Body of pancreas (tissue), 4 donors: ENCODE measurements at regions not wholly inside any gene's neighbourhood (a gene's known extent, or its start where the extent isn't known, plus 50 kb on each side); places are given as distances from the start of the nearest gene placed in this dataset.

Source experiments
- ATAC-seq: fragments of 150-250 bp; one replicate; pipeline ENCODE4 v1.9.1; 2016
- DNase-seq, 4 donors: peaks; one replicate each; pipeline ENCODE4 v3.0.0-alpha.2; 2019
- H3K27ac ChIP-seq, 4 donors: fragments of 200-600 bp; sonication (generic); 1 replicate in 3 of 4; 2 replicates in 1 of 4; pipeline versions ENCODE4 v1.5.1 to v1.6.1; 2016 to 2019; ENCODE audit warnings: mild to moderate bottlenecking in 1 of 4, mixed read lengths in 1 of 4, moderate library complexity in 1 of 4
- H3K27me3 ChIP-seq, 2 donors: fragments of 200-600 bp; sonication (generic); one replicate each; pipeline ENCODE4 v1.6.0; 2016; ENCODE audit warnings: mild to moderate bottlenecking in 1 of 2
- H3K36me3 ChIP-seq, 2 donors: fragments of 200-600 bp; sonication (generic); replicated peaks in 1 of 2; 2 replicates each; pipeline ENCODE4 v1.5.1; 2016; ENCODE audit warnings: low read depth in 2 of 2; ENCODE audit not compliant: insufficient read depth in 1 of 2
- H3K4me1 ChIP-seq: fragments of 200-600 bp; sonication (generic); one replicate; pipeline ENCODE4 v1.6.0; 2016
- H3K4me3 ChIP-seq, 2 donors: fragments of 200-600 bp; sonication (generic); 1 replicate in 1 of 2; 2 replicates in 1 of 2; pipeline ENCODE4 v1.5.1; 2016 to 2019
- H3K9me3 ChIP-seq, 3 donors: fragments of 200-600 bp; sonication (generic); 1 replicate in 2 of 3; 2 replicates in 1 of 3; pipeline ENCODE4 v1.5.1; 2016
- CTCF ChIP-seq, 7 experiments: fragments of 450-650 bp in 4 of 7; fragments of 200-600 bp in 3 of 7; sonication (generic) in 3 of 7; IDR thresholded peaks; one replicate each; pipeline ENCODE4 v1.5.1; 2016 to 2019; ENCODE audit warnings: antibody characterized with exemption in 7 of 7
- POLR2A ChIP-seq, 3 donors: fragments of 450-650 bp; IDR thresholded peaks; one replicate each; pipeline ENCODE4 v1.6.1; 2016; ENCODE audit warnings: antibody characterized with exemption in 3 of 3, mild to moderate bottlenecking in 2 of 3
- WGBS, 2 donors: methylation state at CpG; one replicate each; pipeline ENCODE4 v1.1.5; 2017; 5-methylcytosine and 5-hydroxymethylcytosine counted together
- intact Hi-C: fragments of 100-400 bp; cut with DNase I; formaldehyde crosslinking; loops from one replicate; pipeline ENCODE4 v1.15.1; 2023

- H3K36me3 ChIP-seq, result no peaks in the 10 kb centered on the region
- no peaks in the 10 kb centered on the region for H3K27me3 ChIP-seq
- no peak for ATAC-seq
- no peak overlapping the region for H3K4me3 ChIP-seq
- H3K27ac ChIP-seq, result no peak overlapping the region
- TF ChIP-seq POLR2A (IDR thresholded peaks at IDR 0.05) (no peak), CTCF (IDR thresholded peaks at IDR 0.05) (no peak)
- WGBS, 2 donors, result 79% methylated on average over 4 of the region's 4 CpGs
- H3K4me1 ChIP-seq, result peaks cover 16% of the 10 kb centered on the region
- no peak for DNase-seq
- intact Hi-C loops, result no loop called here
- no peaks in the 10 kb centered on the region for H3K9me3 ChIP-seq
Measured at GRCh38 chr13:27004326-27004725, 167.3 kb downstream of the USP12 start.

- H3K4me3 ChIP-seq, result no peak overlapping the region
- 20 to 47% methylated on average over 1 to 6 of the region's 6 CpGs for WGBS, 2 donors
- no peaks in the 10 kb centered on the region for H3K27me3 ChIP-seq
- DNase-seq (no peak), ATAC-seq (no peak)
- intact Hi-C loops, result no loop called here
- H3K36me3 ChIP-seq, result no peaks in the 10 kb centered on the region
- no peak overlapping the region for H3K27ac ChIP-seq
- H3K9me3 ChIP-seq, result no peaks in the 10 kb centered on the region
- no peak for TF ChIP-seq CTCF (IDR thresholded peaks at IDR 0.05)
- peak in 1 of 3 donors; percentile 5 for TF ChIP-seq POLR2A (IDR thresholded peaks at IDR 0.05)
- peaks cover 10% of the 10 kb centered on the region for H3K4me1 ChIP-seq
Measured at GRCh38 chr13:27001705-27002104, 169.9 kb downstream of the USP12 start.

GRCh38 chr13:27000686-27001085 is 170.9 kb downstream of the USP12 start:
- Histone ChIP-seq H3K4me1 (peaks cover under 1% of the 10 kb centered on the region), H3K36me3 (no peaks in the 10 kb centered on the region), H3K9me3 (no peaks in the 10 kb centered on the region), H3K27ac (no peak overlapping the region), H3K27me3 (no peaks in the 10 kb centered on the region), H3K4me3 (no peak overlapping the region)
- intact Hi-C loops, result no loop called here
- ATAC-seq (no peak), DNase-seq (no peak)
- 76 to 87% methylated on average over 6 of the region's 6 CpGs for WGBS, 2 donors
- TF ChIP-seq CTCF (IDR thresholded peaks at IDR 0.05) (no peak), POLR2A (IDR thresholded peaks at IDR 0.05) (no peak)

- Histone ChIP-seq H3K9me3 (no peaks in the 10 kb centered on the region), H3K27ac (no peak overlapping the region), H3K4me3 (no peak overlapping the region), H3K36me3 (no peaks in the 10 kb centered on the region), H3K27me3 (no peaks in the 10 kb centered on the region), H3K4me1 (no peaks in the 10 kb centered on the region)
- WGBS, 2 donors, result 72 to 82% methylated on average over 7 of the region's 7 CpGs
- DNase-seq, result no peak
- no peak for ATAC-seq
- intact Hi-C loops, result no loop called here
- TF ChIP-seq CTCF (IDR thresholded peaks at IDR 0.05) (no peak), POLR2A (IDR thresholded peaks at IDR 0.05) (no peak)
Measured at GRCh38 chr13:26999499-26999898, 172.1 kb downstream of the USP12 start.

- H3K27ac ChIP-seq, result no peak overlapping the region
- no peak overlapping the region for H3K4me3 ChIP-seq
- TF ChIP-seq POLR2A (IDR thresholded peaks at IDR 0.05), result no peak
- no peak for TF ChIP-seq CTCF (IDR thresholded peaks at IDR 0.05)
- intact Hi-C loops, result no loop called here
- H3K36me3 ChIP-seq, result no peaks in the 10 kb centered on the region
- DNase-seq, result no peak
- ATAC-seq, result no peak
- H3K4me1 ChIP-seq, result peaks cover 5% of the 10 kb centered on the region
- WGBS, 2 donors, result 52 to 57% methylated on average over 8 of the region's 8 CpGs
- H3K9me3 ChIP-seq, result no peaks in the 10 kb centered on the region
- H3K27me3 ChIP-seq, result no peaks in the 10 kb centered on the region
Measured at GRCh38 chr13:26998292-26998691, 173.3 kb downstream of the USP12 start.
